ENCODE measurements at regions not wholly inside any gene's neighbourhood (a gene's known extent, or its start where the extent isn't known, plus 50 kb on each side); places are given as distances from the start of the nearest gene placed in this dataset.

GRCh38 chr11:19595840-19596751 is 116.5 kb upstream of the NAV2 start:
- no peak for DNase-seq (ENCODE audit: low read depth, low spot score)

DNA sequence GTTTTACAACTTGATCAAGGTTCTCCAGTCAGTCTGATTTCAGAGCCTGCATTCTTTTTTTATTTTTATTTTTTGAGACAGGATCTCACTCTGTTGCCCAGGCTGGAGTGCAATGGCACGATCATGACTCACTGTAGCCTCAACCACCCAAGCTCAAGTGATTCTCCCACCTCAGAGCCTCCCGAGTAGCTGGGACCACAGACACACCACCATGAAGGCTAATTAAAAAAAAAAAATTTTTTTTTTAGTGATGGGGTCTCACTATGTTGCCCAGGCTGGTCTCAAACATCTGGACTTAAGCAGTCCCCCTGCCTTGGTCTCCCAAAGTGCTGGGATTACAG is 117.2 kb upstream of the NAV2 start:
- DNase-seq (ENCODE audit: low read depth, low spot score) = no peak

DNA sequence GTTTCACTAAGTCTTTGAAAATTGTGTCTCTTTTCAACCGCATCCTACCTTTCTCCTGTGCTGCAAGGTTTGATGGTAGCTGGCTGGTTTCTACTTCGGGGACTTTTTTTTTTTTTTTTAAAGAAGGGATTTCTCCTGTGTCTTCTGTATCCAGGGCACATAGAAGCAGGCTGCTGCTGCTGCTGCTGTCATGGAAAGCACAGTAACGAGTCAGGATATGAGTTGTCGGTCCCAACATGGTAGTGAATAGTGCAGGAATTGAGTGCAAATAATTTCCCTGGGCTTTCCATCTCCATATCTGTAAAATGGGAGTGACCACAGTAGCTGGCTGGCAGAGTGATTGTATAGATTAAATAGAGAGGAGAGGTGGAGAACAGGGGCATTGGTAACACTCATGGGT is 118.3 kb upstream of the NAV2 start:
- no peak for DNase-seq (ENCODE audit: low read depth, low spot score)

DNA sequence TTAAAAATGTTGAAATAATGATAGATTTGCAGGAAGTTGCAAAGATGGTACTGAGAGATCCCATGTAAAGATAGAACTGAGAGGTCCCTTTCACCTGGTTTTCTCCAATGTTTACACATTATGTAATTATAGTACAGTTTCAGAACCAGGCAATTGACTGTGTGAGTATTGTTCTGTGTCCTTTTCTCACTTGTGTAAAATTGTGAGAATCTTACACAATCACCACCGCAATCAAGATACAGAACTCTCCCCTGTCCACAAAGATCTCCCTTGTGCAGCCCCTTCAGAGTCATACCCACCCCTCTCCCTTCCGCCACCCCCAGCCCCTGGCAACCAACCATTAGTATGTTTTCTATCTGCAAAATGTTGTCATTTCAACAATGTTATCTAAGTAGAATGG is 119.8 kb upstream of the NAV2 start:
- DNase-seq (ENCODE audit: low read depth, low spot score) = no peak

DNA sequence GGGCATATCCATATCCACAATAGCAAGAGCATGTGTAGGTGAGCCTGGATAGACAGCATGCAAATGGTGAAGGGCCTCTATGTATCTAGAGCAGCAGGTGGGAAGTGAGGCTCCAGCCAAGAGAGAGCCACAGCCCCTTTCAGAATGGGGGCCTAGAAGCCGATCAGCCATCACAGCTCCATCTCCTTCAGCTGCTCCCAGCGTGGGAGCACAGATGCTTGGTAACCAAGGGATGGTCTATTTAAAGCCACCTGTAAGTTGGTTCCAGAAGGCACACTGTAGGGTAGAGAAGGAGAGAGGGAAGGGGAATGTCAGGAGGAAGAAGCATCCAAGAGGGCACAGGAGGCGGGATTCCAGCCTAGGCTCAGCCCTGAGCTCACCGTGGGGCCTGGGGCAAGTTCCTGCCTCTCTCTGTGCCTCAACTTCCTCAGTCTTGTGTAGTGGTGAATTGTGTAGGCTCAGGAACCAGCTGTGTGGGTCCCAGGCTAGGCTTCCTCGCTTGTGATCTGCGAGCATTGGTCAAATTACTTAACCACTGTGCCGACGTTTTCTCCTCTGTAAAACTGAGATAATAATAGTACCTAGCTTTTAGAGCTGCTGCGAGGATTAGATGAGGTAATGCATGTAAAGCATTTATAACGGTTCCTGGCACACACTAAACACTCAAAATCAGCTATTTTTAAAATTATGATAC is 122.9 kb upstream of the NAV2 start:
- DNase-seq (ENCODE audit: low read depth, low spot score) = no peak

DNA sequence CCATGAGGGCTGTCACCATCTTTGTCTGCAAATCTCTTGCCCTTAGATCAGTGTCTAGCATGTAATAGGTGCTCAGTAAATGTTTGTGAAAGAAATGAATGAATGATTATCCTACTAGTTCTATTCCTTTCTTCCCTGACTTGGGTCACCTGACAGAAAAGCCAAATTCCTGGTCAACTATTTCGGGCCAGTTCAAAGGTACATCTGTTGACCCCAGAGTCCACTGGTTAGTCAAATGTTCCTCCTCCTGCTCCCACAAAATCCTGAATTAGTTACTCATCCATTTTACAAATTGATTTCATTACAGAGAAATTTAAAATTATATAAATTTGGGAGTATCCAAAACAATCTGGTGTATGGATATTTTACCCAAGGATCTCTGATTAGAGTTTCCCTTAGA is 124.7 kb upstream of the NAV2 start:
- no peak for DNase-seq (ENCODE audit: low read depth, low spot score)

DNA sequence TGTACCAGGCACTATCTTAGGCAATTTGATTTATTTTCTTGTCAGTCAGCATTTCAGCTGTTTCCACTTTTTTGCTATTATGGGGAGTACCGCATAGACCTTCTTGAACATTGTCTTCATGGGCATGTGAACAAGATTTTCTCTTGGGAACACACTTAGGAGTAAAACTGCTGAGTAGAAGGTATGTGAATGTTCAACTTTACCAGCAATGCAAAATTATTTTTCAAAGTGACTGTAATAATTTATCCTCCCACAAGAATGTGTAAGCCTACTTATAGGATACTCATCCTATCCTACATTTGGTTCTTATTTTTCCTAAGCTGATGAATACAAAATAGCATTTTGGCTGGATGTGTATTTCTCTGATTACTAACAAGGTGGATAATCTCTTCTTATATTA is 132.0 kb upstream of the NAV2 start:
- no peak for DNase-seq (ENCODE audit: low read depth, low spot score)

DNA sequence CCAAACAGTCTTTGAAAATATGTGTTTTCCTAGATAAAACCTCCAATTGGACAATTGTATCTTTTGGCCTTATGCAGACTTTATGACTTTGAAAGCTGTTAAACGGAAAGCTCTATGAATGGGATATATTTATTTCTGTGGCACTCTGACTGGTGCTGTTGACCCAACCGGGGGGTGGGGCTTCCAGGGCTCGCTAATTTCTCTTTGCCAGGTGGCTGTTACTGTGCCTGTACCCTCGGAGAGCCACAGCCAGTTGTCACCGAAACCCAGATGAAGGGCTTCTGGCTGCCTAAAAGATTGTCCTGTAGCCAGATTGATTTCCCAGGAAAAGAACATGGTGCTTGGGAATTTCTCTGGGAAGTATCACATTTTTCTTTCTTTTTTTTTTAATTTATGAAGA is 132.7 kb upstream of the NAV2 start:
- no peak for DNase-seq (ENCODE audit: low read depth, low spot score)

- DNase-seq (ENCODE audit: low read depth, low spot score) = no peak
These were observed 133.8 kb upstream of the NAV2 start for GRCh38 chr11:19578871-19579270.

GRCh38 chr11:19577976-19578619 is 134.5 kb upstream of the NAV2 start:
- no peak for DNase-seq (ENCODE audit: low read depth, low spot score)

DNA sequence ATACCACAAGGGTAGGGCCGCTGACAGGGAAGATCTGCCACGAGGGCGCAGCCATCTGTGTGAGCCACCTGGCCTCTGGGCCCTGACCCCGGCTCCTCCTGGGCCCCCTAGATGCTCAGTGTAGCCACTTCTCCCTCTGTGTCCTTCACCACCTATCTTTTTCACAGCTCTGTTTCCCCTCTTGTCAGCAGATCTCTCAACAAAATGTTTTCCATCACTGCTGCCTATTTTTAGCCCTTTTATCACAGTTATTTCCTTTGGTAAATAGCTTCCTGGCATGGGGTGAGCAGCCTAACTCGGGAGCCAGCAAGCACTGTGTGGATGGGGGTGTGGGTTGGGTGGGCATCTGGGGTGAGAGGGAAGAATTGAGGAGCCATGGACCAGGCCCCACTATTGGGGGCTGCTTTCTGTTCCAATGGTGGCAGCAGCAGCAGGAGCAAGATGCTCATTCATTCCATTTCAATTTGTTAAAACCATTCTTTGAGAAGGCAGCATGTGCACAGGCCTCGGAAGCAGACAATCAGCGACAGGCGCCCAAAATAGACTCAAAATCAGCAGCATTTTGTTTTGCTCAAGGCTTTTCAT is 135.2 kb upstream of the NAV2 start:
- no peak for DNase-seq (ENCODE audit: low read depth, low spot score)

- DNase-seq (ENCODE audit: low read depth, low spot score) = no peak
These were observed 135.7 kb upstream of the NAV2 start for GRCh38 chr11:19576903-19577302.

- DNase-seq (ENCODE audit: low read depth, low spot score) = no peak
These were observed 136.6 kb upstream of the NAV2 start for GRCh38 chr11:19576054-19576453.

GRCh38 chr11:19574916-19575315 is 137.7 kb upstream of the NAV2 start:
- no peak for DNase-seq (ENCODE audit: low read depth, low spot score)

- DNase-seq (ENCODE audit: low read depth, low spot score) = no peak
These were observed 139.0 kb upstream of the NAV2 start for GRCh38 chr11:19573666-19574065.

DNA sequence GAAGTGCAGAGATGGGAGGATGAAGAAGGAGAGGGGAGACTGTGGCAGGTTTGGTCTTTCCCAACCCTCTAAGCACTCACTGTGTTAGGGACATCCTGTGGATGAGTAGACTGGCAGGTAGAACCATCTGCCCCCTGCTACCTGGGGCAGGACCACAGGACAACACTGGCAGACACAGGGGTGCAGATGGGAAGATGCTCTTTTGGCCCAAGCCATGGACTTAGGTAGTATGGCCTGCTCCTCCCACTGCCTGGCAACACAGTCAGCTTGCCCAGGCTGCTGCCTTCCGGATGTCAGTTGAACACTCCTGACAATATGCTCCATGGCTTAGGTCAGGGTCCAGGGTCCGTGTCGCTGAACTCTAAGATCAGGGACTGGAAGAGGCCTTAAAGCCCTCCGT is 140.7 kb upstream of the NAV2 start:
- no peak for DNase-seq (ENCODE audit: low read depth, low spot score)

- DNase-seq (ENCODE audit: low read depth, low spot score) = no peak
These were observed 141.7 kb upstream of the NAV2 start for GRCh38 chr11:19570889-19571288.

DNA sequence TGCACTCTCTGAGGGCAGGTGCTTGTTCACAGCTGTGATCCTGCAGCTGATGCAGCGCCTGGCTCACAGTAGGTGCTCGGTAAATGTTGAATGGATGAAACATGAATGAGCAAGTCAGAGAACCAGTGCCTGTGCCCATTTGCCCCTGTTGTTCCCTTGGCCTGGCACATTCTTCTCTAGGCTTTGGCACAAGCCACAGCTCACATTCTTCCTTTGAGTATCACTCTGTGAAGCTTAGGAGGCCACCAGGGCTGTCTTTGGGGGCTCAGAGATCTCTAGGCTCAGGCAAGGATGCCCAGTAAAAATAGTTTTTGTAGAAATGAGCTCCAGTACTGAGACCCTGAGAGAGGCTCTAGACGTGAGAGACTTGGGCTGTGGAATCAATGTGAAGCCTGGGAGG is 144.6 kb upstream of the NAV2 start:
- no peak for DNase-seq (ENCODE audit: low read depth, low spot score)

DNA sequence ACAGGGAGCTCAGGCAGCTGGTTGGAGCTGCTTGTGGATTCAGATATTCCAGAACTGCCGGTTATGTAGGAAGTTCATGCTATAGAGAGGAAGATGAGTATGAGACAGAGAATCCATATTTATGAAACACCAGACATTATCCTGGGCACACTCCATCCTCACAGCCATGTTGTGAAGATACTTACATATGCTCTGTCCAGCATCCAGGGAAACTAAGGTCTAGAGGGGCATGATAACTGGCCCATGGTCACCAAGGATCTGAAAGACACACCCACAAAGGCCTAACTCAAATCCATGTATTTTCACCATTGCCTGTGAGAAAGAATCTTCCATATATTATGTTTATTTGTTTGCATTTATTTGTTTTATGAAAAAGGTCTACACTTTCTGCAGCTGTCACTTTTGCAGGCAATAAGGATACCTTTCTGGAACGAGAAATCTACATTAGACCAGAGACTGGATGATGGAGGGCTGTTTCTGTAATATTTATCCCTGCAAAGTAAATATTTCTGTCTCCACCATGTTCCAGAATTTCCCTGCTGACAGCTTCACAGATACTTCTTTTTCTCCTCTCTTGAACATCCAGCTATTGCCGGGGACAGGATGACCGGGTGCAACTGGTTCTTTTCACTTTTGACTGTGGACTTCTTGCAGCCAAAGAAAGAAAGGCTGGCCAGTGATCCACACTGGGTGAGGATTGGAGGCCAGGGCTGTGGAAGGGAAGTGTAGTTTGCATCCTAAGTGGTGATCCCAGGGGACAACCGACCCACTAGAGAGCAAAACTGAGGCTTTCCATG is 145.9 kb upstream of the NAV2 start:
- no peak for DNase-seq (ENCODE audit: low read depth, low spot score)

- DNase-seq (ENCODE audit: low read depth, low spot score) = no peak
These were observed 147.0 kb upstream of the NAV2 start for GRCh38 chr11:19565639-19566038.

GRCh38 chr11:19562156-19562555 is 150.5 kb upstream of the NAV2 start:
- no peak for DNase-seq (ENCODE audit: low read depth, low spot score)

DNA sequence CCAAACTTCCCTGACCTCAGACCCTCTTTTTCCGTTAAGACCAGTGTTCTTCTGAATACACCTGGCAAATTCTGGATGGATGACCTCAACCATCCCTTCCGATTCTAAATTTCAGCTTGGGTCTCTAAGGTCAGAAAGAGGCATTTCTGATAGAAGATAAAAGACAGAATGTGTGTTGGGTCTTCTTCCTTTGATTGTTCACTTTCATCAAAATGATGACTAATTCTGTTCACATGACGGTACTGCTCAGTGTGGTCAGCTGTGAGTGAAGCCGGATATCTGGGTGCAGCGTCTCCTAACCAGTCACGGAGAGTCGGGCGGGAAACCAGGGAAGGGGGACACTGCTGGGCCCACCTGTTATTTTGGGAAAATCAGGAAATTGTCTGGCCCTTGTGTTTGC is 151.6 kb upstream of the NAV2 start:
- DNase-seq (ENCODE audit: low read depth, low spot score) = no peak
